ENCODE measurements at regions not wholly inside any gene's neighbourhood (a gene's known extent, or its start where the extent isn't known, plus 50 kb on each side); places are given as distances from the start of the nearest gene placed in this dataset.

- Histone ChIP-seq H3K27ac (replicated peaks) (no peak overlapping the region), H3K27me3 (ENCODE audit: low read depth) (no peaks in the 10 kb centered on the region), H3K36me3 (no peaks in the 10 kb centered on the region), H3K4me3 (no peak overlapping the region), H3K4me1 (peaks cover 3% of the 10 kb centered on the region), H3K9me3 (replicated peaks) (no peaks in the 10 kb centered on the region)
- no peak for DNase-seq
- intact Hi-C loops (cut with micrococcal nuclease) = no loop called here
- TF ChIP-seq CTCF (IDR thresholded peaks at IDR 0.05; ENCODE audit: borderline replicate concordance) = no peak
These were observed 719.2 kb downstream of the CETN3 start for GRCh38 chr5:89690331-89690730.

- intact Hi-C loops (cut with micrococcal nuclease) = no loop called here
- Histone ChIP-seq H3K36me3 (no peaks in the 10 kb centered on the region), H3K4me3 (no peak overlapping the region), H3K27me3 (ENCODE audit: low read depth) (no peaks in the 10 kb centered on the region), H3K27ac (replicated peaks) (no peak overlapping the region), H3K9me3 (replicated peaks) (peaks cover 13% of the 10 kb centered on the region), H3K4me1 (peaks cover 3% of the 10 kb centered on the region)
- TF ChIP-seq CTCF (IDR thresholded peaks at IDR 0.05; ENCODE audit: borderline replicate concordance) = no peak
- DNase-seq = no peak
These were observed 723.3 kb downstream of the CETN3 start for GRCh38 chr5:89686081-89686765.

GRCh38 chr5:89676634-89677033 lies 732.9 kb downstream of the CETN3 start:
- no peaks in the 10 kb centered on the region for H3K4me1 ChIP-seq
- H3K9me3 ChIP-seq (replicated peaks) = peaks cover 8% of the 10 kb centered on the region
- no peak overlapping the region for H3K4me3 ChIP-seq
- no peaks in the 10 kb centered on the region for H3K27me3 ChIP-seq (ENCODE audit: low read depth)
- no peak for TF ChIP-seq CTCF (IDR thresholded peaks at IDR 0.05; ENCODE audit: borderline replicate concordance)
- no peaks in the 10 kb centered on the region for H3K36me3 ChIP-seq
- intact Hi-C loops (cut with micrococcal nuclease) = no loop called here
- no peak overlapping the region for H3K27ac ChIP-seq (replicated peaks)
- no peak for DNase-seq

- no peaks in the 10 kb centered on the region for H3K36me3 ChIP-seq
- intact Hi-C loops (cut with micrococcal nuclease) = no loop called here
These were observed 736.5 kb downstream of the CETN3 start for GRCh38 chr5:89673019-89673418.

GRCh38 chr5:89668821-89669220 lies 740.7 kb downstream of the CETN3 start:
- no peak for TF ChIP-seq CTCF (IDR thresholded peaks at IDR 0.05; ENCODE audit: borderline replicate concordance)
- intact Hi-C loops (cut with micrococcal nuclease) = no loop called here
- Histone ChIP-seq H3K4me1 (no peaks in the 10 kb centered on the region), H3K9me3 (replicated peaks) (peaks cover 21% of the 10 kb centered on the region), H3K4me3 (no peak overlapping the region), H3K27me3 (ENCODE audit: low read depth) (no peaks in the 10 kb centered on the region), H3K36me3 (no peaks in the 10 kb centered on the region), H3K27ac (replicated peaks) (no peak overlapping the region)
- no peak for DNase-seq

More at GRCh38 chr5:89673019-89673418, 736.5 kb downstream of the CETN3 start:
- no peak for DNase-seq
- Histone ChIP-seq H3K27ac (replicated peaks) (no peak overlapping the region), H3K4me3 (no peak overlapping the region), H3K27me3 (ENCODE audit: low read depth) (no peaks in the 10 kb centered on the region), H3K9me3 (replicated peaks) (no peaks in the 10 kb centered on the region), H3K4me1 (no peaks in the 10 kb centered on the region)
- no peak for TF ChIP-seq CTCF (IDR thresholded peaks at IDR 0.05; ENCODE audit: borderline replicate concordance)

Measured in left ventricle myocardium inferior (tissue), 1 donor.